K562 (cell line): ENCODE measurements at regions not wholly inside any gene's neighbourhood (a gene's known extent, or its start where the extent isn't known, plus 50 kb on each side); places are given as distances from the start of the nearest gene placed in this dataset.
A peak's percentile ranks its signal among the peaks of the same experiment; 100 is the strongest.

ENCODE experiments used
- ATAC-seq: fragments of 200-7000 bp; cut with Tn5 transposase; 3 replicates; pipeline ENCODE4 v1.9.1; 2020; ENCODE audit warnings: moderate library complexity
- BruUV-seq: library from RNA; stranded (reverse); fragments of 400-500 nt; replicated peaks from 2 replicates; lab custom pipeline; 2021; lab: Mats Ljungman, UMichigan
- CTCF ChIA-PET: fragments of 300-600 bp; formaldehyde crosslinking; extraction: SDS; loops from one replicate; lab custom pipeline; 2021; ENCODE audit warnings: low intra/inter-chr PET ratio; lab: Yijun Ruan, JAX
- POLR2A ChIA-PET: fragments of 300-600, 350-650 bp; sonication (Branson Sonifier 250); formaldehyde crosslinking; extraction: SDS; loops from one replicate; lab custom pipeline; 2021; ENCODE audit warnings: antibody characterized with exemption, inconsistent platforms; lab: Yijun Ruan, JAX
- DNase-seq, 4 experiments: peaks; one replicate each; pipeline versions ENCODE4 v3.0.0 to v3.0.0-alpha.2; 2011 to 2018; ENCODE audit warnings: low spot score in 3 of 4, mixed read lengths in 3 of 4; ENCODE audit errors: extremely low read depth in 1 of 4
- FAIRE-seq: peaks from 2 replicates; lab custom pipeline; 2011; peaks lifted over from hg19 to GRCh38; lab: Jason Lieb, UNC
- H2AFZ ChIP-seq: 2 replicates; pipeline ENCODE4 v1.6.0; 2011; ENCODE audit warnings: low read depth, low read length, control low read depth, inconsistent platforms
- H3K27ac ChIP-seq: fragments of 200-600 bp; 3 replicates; pipeline ENCODE4 v1.8.0; 2011; ENCODE audit warnings: low read depth, mild to moderate bottlenecking, control low read depth, inconsistent platforms, low read length, moderate library complexity, mixed read lengths; ENCODE audit errors: extremely low read depth
- H3K27me3 ChIP-seq, 2 experiments: fragments of 300-600 bp in 1 of 2; 2 replicates in 1 of 2; 3 replicates in 1 of 2; pipeline versions ENCODE4 v1.6.0 to v1.8.0; 2011; ENCODE audit warnings: inconsistent platforms in 2 of 2, low read length in 2 of 2, mild to moderate bottlenecking in 1 of 2, mixed read lengths in 1 of 2, moderate library complexity in 1 of 2; ENCODE audit not compliant: control insufficient read depth in 2 of 2, insufficient read depth in 2 of 2
- H3K36me3 ChIP-seq: fragments of 300-600 bp; 3 replicates; pipeline ENCODE4 v1.8.0; 2011; ENCODE audit warnings: mild to moderate bottlenecking, low read length, inconsistent platforms; ENCODE audit not compliant: control insufficient read depth, insufficient read depth
- H3K4me1 ChIP-seq, 2 experiments: fragments of 200-600 bp in 1 of 2; replicated peaks in 1 of 2; 2 replicates in 1 of 2; 3 replicates in 1 of 2; pipeline versions ENCODE4 v1.5.1 to v1.8.0; 2011; ENCODE audit warnings: inconsistent platforms in 2 of 2, low read length in 2 of 2, mild to moderate bottlenecking in 1 of 2, mixed read lengths in 1 of 2, moderate library complexity in 1 of 2; ENCODE audit not compliant: control insufficient read depth in 2 of 2, insufficient read depth in 2 of 2
- H3K4me2 ChIP-seq: 2 replicates; pipeline ENCODE4 v1.6.1; 2011; ENCODE audit warnings: low read length, control low read depth, inconsistent platforms, mixed read lengths; ENCODE audit not compliant: insufficient read depth
- H3K4me3 ChIP-seq: fragments of 200-600 bp; sonication (generic), shearing (Covaris generic); 2 replicates; pipeline ENCODE4 v1.5.1; 2016; ENCODE audit warnings: control low read depth, inconsistent platforms
- H3K79me2 ChIP-seq: fragments of 200-600 bp; 3 replicates; pipeline ENCODE4 v1.8.0; 2011; ENCODE audit warnings: low read length, inconsistent platforms; ENCODE audit not compliant: control insufficient read depth, insufficient read depth
- H3K9ac ChIP-seq, 2 experiments: 2 replicates each; pipeline versions ENCODE4 v1.6.0 to v1.6.1; 2011; ENCODE audit warnings: low read depth in 2 of 2, low read length in 2 of 2, control low read depth in 1 of 2, inconsistent platforms in 1 of 2, mild to moderate bottlenecking in 1 of 2, mixed read lengths in 1 of 2; ENCODE audit not compliant: insufficient read depth in 1 of 2
- H3K9me1 ChIP-seq: one replicate; pipeline ENCODE4 v1.6.0; 2011; ENCODE audit warnings: inconsistent platforms, mild to moderate bottlenecking, low read length, moderate library complexity; ENCODE audit not compliant: control insufficient read depth, insufficient read depth
- H3K9me3 ChIP-seq: replicated peaks from 2 replicates; pipeline ENCODE4 v1.5.1; 2011; ENCODE audit warnings: low read depth, low read length, inconsistent platforms; ENCODE audit not compliant: control insufficient read depth, insufficient read depth
- H4K20me1 ChIP-seq: replicated peaks from 2 replicates; pipeline ENCODE4 v1.6.1; 2011; ENCODE audit warnings: low read length, inconsistent platforms, mixed read lengths; ENCODE audit not compliant: control insufficient read depth, insufficient read depth
- ATF3 ChIP-seq, 2 experiments: fragments of 450-650 bp in 1 of 2; sonication (generic) in 1 of 2; formaldehyde crosslinking in 1 of 2; IDR thresholded peaks in 1 of 2; conservative IDR thresholded peaks in 1 of 2; 2 replicates each; pipeline versions ENCODE4 v1.6.1 to v1.8.1; 2016 to 2023; ENCODE audit warnings: mild to moderate bottlenecking in 2 of 2, moderate library complexity in 2 of 2, inconsistent platforms in 1 of 2, missing genetic modification reagents in 1 of 2
- ETV5 ChIP-seq: sonication (generic); formaldehyde crosslinking; IDR thresholded peaks from 2 replicates; pipeline ENCODE4 v1.4.0; 2020; ENCODE audit warnings: low read depth, mild to moderate bottlenecking, missing genetic modification reagents
- FOSL1 ChIP-seq: fragments of 200-800 bp; sonication (Bioruptor generic); conservative IDR thresholded peaks from 2 replicates; pipeline ENCODE4 v1.6.1; 2016; ENCODE audit warnings: missing genetic modification characterization, missing compliant biosample characterization
- GTF2E2 ChIP-seq: fragments of 200-800 bp; sonication (Bioruptor generic); IDR thresholded peaks from 2 replicates; pipeline ENCODE4 v1.6.1; 2016; ENCODE audit warnings: missing genetic modification characterization, missing compliant biosample characterization
- WGBS: fragments of 100-300 bp; shearing (Covaris generic); methylation state at CpG from one replicate; pipeline ENCODE4 v1.1.6; 2016; ENCODE audit warnings: low coverage, mixed read lengths; ENCODE audit not compliant: insufficient coverage; ENCODE audit errors: missing lambda C conversion rate; 5-methylcytosine and 5-hydroxymethylcytosine counted together
- in situ Hi-C: fragments of 300-500 bp; cut with MboI; formaldehyde crosslinking; loops from 4 replicates; pipeline ENCODE4 v1.15.0; 2018; ENCODE audit warnings: inconsistent platforms, mixed read lengths
- intact Hi-C: fragments of 100-400 bp; cut with micrococcal nuclease; formaldehyde crosslinking; loops from 2 replicates; pipeline ENCODE4 v1.14.2; 2022

GRCh38 chr3:184448321-184449160 is 68.7 kb downstream of the CHRD start (continued):
- TF ChIP-seq ATF3 (IDR thresholded peaks at IDR 0.05) (peak; percentile 51; the same call in 1 of the 2 replicates), ATF3 (CRISPR knock-in tag; conservative IDR thresholded peaks at IDR 0.05) (no peak), ETV5 (CRISPR knock-in tag) (no peak)

GRCh38 chr3:184449161-184449515 is 69.3 kb downstream of the CHRD start:
- POLR2A ChIA-PET: interaction anchor here (0.7 kb wide), 1 partner anchor 233 kb away, joined by 3 read pairs; no protein-coding TSS in a partner anchor
- H3K4me1 ChIP-seq: no peaks in the 10 kb centered on the region
- peak; percentile 43 for TF ChIP-seq FOSL1 (tag)
- no peak for TF ChIP-seq GTF2E2
- H3K79me2 ChIP-seq: no peaks in the 10 kb centered on the region
- H3K27me3 ChIP-seq: peaks cover 12 to 25% of the 10 kb centered on the region in 2 experiments; a peak in 3 of 5 replicates
- in situ Hi-C loops: no loop called here
- CTCF ChIA-PET: no interaction called here
- FAIRE-seq (no peak), ATAC-seq (no peak), DNase-seq (no peak)
- no TSS peak for BruUV-seq
- whole genome bisulfite sequencing: 2% methylated on average over 5 of the region's 5 CpGs
- H3K27ac ChIP-seq: no peak overlapping the region
- intact Hi-C loops: no loop called here
- H3K4me3 ChIP-seq: no peak overlapping the region
- no peaks in the 10 kb centered on the region for H3K36me3 ChIP-seq
- no peak overlapping the region for H3K4me2 ChIP-seq
- H3K9me3 ChIP-seq: no peaks in the 10 kb centered on the region
- H4K20me1 ChIP-seq: no peaks in the 10 kb centered on the region
- no peak overlapping the region for H3K9ac ChIP-seq
- no peak overlapping the region for H2AFZ ChIP-seq
- no peaks in the 10 kb centered on the region for H3K9me1 ChIP-seq
